Endothelial cell of umbilical vein (primary cell): ENCODE measurements at regions not wholly inside any gene's neighbourhood (a gene's known extent, or its start where the extent isn't known, plus 50 kb on each side); places are given as distances from the start of the nearest gene placed in this dataset.

Experiments used
- BruUV-seq: library from RNA; stranded (reverse); fragments of 400-500 nt; replicated peaks from 2 replicates; lab custom pipeline; 2021; lab: Mats Ljungman, UMichigan
- CTCF ChIA-PET: fragments of 300-600, 350-600 bp; sonication (Branson Sonifier 250); formaldehyde crosslinking; loops from one replicate; lab custom pipeline; 2021; ENCODE audit warnings: antibody characterized with exemption, inconsistent platforms; lab: Charles Lee
- POLR2A ChIA-PET: fragments of 300-600, 350-600 bp; sonication (Branson Sonifier 250); formaldehyde crosslinking; loops from one replicate; lab custom pipeline; 2021; ENCODE audit warnings: antibody characterized with exemption, inconsistent platforms; lab: Charles Lee
- DNase-seq: peaks from one replicate; pipeline ENCODE4 v3.0.0-alpha.2; 2011; ENCODE audit warnings: low read depth, low spot score
- FAIRE-seq: peaks from 2 replicates; lab custom pipeline; 2011; peaks lifted over from hg19 to GRCh38; lab: Jason Lieb, UNC
- H2AFZ ChIP-seq: 2 replicates; pipeline ENCODE4 v1.6.0; 2012; ENCODE audit warnings: low read depth, low read length, control low read depth, inconsistent platforms
- H3K27ac ChIP-seq: 2 replicates; pipeline ENCODE4 v1.5.1; 2011; ENCODE audit warnings: low read depth, mild to moderate bottlenecking, control low read depth, low read length, moderate library complexity; ENCODE audit not compliant: insufficient read depth
- H3K27me3 ChIP-seq, 2 experiments: 2 replicates each; pipeline versions ENCODE4 v1.6.0 to v1.6.1; 2011; ENCODE audit warnings: low read length in 2 of 2, mixed read lengths in 1 of 2; ENCODE audit not compliant: control insufficient read depth in 2 of 2, insufficient read depth in 2 of 2
- H3K36me3 ChIP-seq, 2 experiments: 2 replicates in 1 of 2; 3 replicates in 1 of 2; pipeline ENCODE4 v1.5.1; 2011; ENCODE audit warnings: low read length in 2 of 2, mild to moderate bottlenecking in 1 of 2, moderate library complexity in 1 of 2; ENCODE audit not compliant: control insufficient read depth in 2 of 2, insufficient read depth in 2 of 2; ENCODE audit errors: extremely low read depth in 1 of 2
- H3K4me1 ChIP-seq: 3 replicates; pipeline ENCODE4 v1.5.1; 2011; ENCODE audit warnings: mild to moderate bottlenecking, low read length; ENCODE audit not compliant: control insufficient read depth, insufficient read depth; ENCODE audit errors: extremely low read depth
- H3K4me2 ChIP-seq: 2 replicates; pipeline ENCODE4 v1.6.1; 2011; ENCODE audit warnings: low read length, control low read depth, mixed read lengths; ENCODE audit not compliant: insufficient read depth
- H3K4me3 ChIP-seq, 3 experiments: fragments of 200-600 bp in 1 of 3; sonication (generic), shearing (Covaris generic) in 1 of 3; replicated peaks in 1 of 3; 2 replicates each; pipeline ENCODE4 v1.5.1; 2011 to 2016; ENCODE audit warnings: control low read depth in 3 of 3, low read length in 3 of 3, mild to moderate bottlenecking in 2 of 3, inconsistent platforms in 1 of 3, low read depth in 1 of 3, moderate library complexity in 1 of 3; ENCODE audit not compliant: insufficient read depth in 1 of 3
- H3K79me2 ChIP-seq: 2 replicates; pipeline ENCODE4 v1.6.0; 2012; ENCODE audit warnings: low read length, inconsistent platforms; ENCODE audit not compliant: control insufficient read depth, insufficient read depth
- H3K9ac ChIP-seq: replicated peaks from 2 replicates; pipeline ENCODE3; 2011; ENCODE audit warnings: low read length, control low read depth; ENCODE audit not compliant: insufficient read depth; ENCODE audit errors: extremely low read depth
- H3K9me1 ChIP-seq: replicated peaks from 3 replicates; pipeline ENCODE4 v1.6.0; 2011; ENCODE audit warnings: mild to moderate bottlenecking, low read length; ENCODE audit not compliant: control insufficient read depth, insufficient read depth; ENCODE audit errors: extremely low read depth
- H3K9me3 ChIP-seq: replicated peaks from 2 replicates; pipeline ENCODE4 v1.5.1; 2012; ENCODE audit warnings: low read length, inconsistent platforms; ENCODE audit not compliant: control insufficient read depth, insufficient read depth
- H4K20me1 ChIP-seq: replicated peaks from 2 replicates; pipeline ENCODE3; 2011; ENCODE audit warnings: mild to moderate bottlenecking, low read length; ENCODE audit not compliant: control insufficient read depth, insufficient read depth; ENCODE audit errors: extremely low read depth
- CTCF ChIP-seq, 2 donors: IDR thresholded peaks; 1 replicate in 1 of 2; 2 replicates in 1 of 2; pipeline ENCODE4 v1.5.1; 2011; ENCODE audit warnings: low read length in 2 of 2, mild to moderate bottlenecking in 2 of 2, moderate library complexity in 2 of 2, control low read depth in 1 of 2, inconsistent platforms in 1 of 2, low read depth in 1 of 2; ENCODE audit not compliant: insufficient read depth in 1 of 2; ENCODE audit errors: extremely low read depth in 1 of 2
- EZH2 ChIP-seq: IDR thresholded peaks from 2 replicates; pipeline ENCODE4 v1.6.1; 2012; ENCODE audit warnings: borderline replicate concordance, low read depth, mild to moderate bottlenecking, moderate library complexity, low read length, inconsistent platforms; ENCODE audit not compliant: severe bottlenecking
- FOS ChIP-seq: IDR thresholded peaks from 2 replicates; pipeline ENCODE4 v1.6.1; 2011; ENCODE audit warnings: mild to moderate bottlenecking, low read length, moderate library complexity, borderline replicate concordance; ENCODE audit not compliant: insufficient read depth
- GATA2 ChIP-seq: IDR thresholded peaks from 2 replicates; pipeline ENCODE4 v1.7.0; 2011; ENCODE audit warnings: low read depth, mild to moderate bottlenecking, moderate library complexity, mixed read lengths, low read length; ENCODE audit not compliant: insufficient read length, insufficient read depth
- JUN ChIP-seq: IDR thresholded peaks from 2 replicates; pipeline ENCODE4 v1.6.1; 2011; ENCODE audit warnings: borderline replicate concordance, low read depth; ENCODE audit not compliant: insufficient read length, insufficient read depth
- MAX ChIP-seq: IDR thresholded peaks from 2 replicates; pipeline ENCODE4 v1.6.1; 2011; ENCODE audit not compliant: insufficient read depth, insufficient read length
- MYC ChIP-seq: IDR thresholded peaks from one replicate; pipeline ENCODE4 v1.6.1; 2011; ENCODE audit warnings: mild to moderate bottlenecking, low read depth, low read length
- POLR2A ChIP-seq: IDR thresholded peaks from 2 replicates; pipeline ENCODE4 v1.6.1; 2012; ENCODE audit warnings: low read depth, mild to moderate bottlenecking, control low read depth, low read length
- POLR2AphosphoS5 ChIP-seq: IDR thresholded peaks from 2 replicates; pipeline ENCODE4 v1.6.1; 2012; ENCODE audit warnings: low read depth, mild to moderate bottlenecking, control low read depth, low read length, moderate library complexity; ENCODE audit not compliant: insufficient read depth
- dilution Hi-C: fragments of 300-500 bp; cut with MboI; formaldehyde crosslinking; loops from one replicate; pipeline ENCODE4 v1.15.0; 2019; ENCODE audit warnings: low sequenced_read_pairs; ENCODE audit not compliant: extremely low pct_ligation_motif_present
- intact Hi-C: fragments of 100-400 bp; cut with micrococcal nuclease; formaldehyde crosslinking; loops from one replicate; pipeline ENCODE4 v1.10.0; 2022

GRCh38 chr9:16281707-16282106 is 588.8 kb downstream of the BNC2 start:
- no peaks in the 10 kb centered on the region for H3K9me1 ChIP-seq

More at GRCh38 chr9:16281707-16282106, 588.8 kb downstream of the BNC2 start:
- Histone ChIP-seq H3K9me3 (no peaks in the 10 kb centered on the region), H3K36me3 (no peaks in the 10 kb centered on the region), H3K4me3 (no peak overlapping the region), H3K27ac (no peak overlapping the region), H3K4me2 (no peak overlapping the region), H2AFZ (no peak overlapping the region), H3K79me2 (no peaks in the 10 kb centered on the region), H4K20me1 (no peaks in the 10 kb centered on the region), H3K27me3 (peaks cover 0 to 6% of the 10 kb centered on the region in 2 experiments), H3K9ac (no peak overlapping the region), H3K4me1 (no peaks in the 10 kb centered on the region)
- no peak for DNase-seq
- intact Hi-C loops, result loop anchor here (5.0 kb wide), 1 partner anchor 59 kb away; no protein-coding TSS in a partner anchor
- TF ChIP-seq MYC (no peak), EZH2 (no peak), MAX (no peak), GATA2 (no peak), FOS (no peak), CTCF (IDR thresholded peaks at IDR 0.05; ENCODE audit: extremely low read depth in 1 of 2, insufficient read depth in 1 of 2, low read depth in 1 of 2, low read length in 2 of 2) (no peak), JUN (no peak), POLR2AphosphoS5 (no peak), POLR2A (no peak)
- CTCF ChIA-PET, result interaction anchor here (1.1 kb wide), 1 partner anchor 25 kb away, joined by 5 read pairs; no protein-coding TSS in a partner anchor
- POLR2A ChIA-PET, result no interaction called here
- BruUV-seq, result no TSS peak
- dilution Hi-C loops, result no loop called here
- FAIRE-seq, result peak; percentile 4
